IMR-90 (cell line): ENCODE measurements at regions not wholly inside any gene's neighbourhood (a gene's known extent, or its start where the extent isn't known, plus 50 kb on each side); places are given as distances from the start of the nearest gene placed in this dataset.

ENCODE experiments used
- ATAC-seq: fragments of 200-7000 bp; cut with Tn5 transposase; 2 replicates; pipeline ENCODE4 v1.9.1; 2020; ENCODE audit warnings: low read depth, mild to moderate bottlenecking, moderate library complexity
- BruUV-seq: library from RNA; stranded (reverse); fragments of 400-500 nt; replicated peaks from 2 replicates; lab custom pipeline; 2021; lab: Mats Ljungman, UMichigan
- CTCF ChIA-PET: fragments of 300-600 bp; formaldehyde crosslinking; extraction: SDS; loops from one replicate; lab custom pipeline; 2021; ENCODE audit warnings: antibody characterized with exemption; lab: Yijun Ruan, JAX
- POLR2A ChIA-PET: fragments of 300-600 bp; sonication (Branson Sonifier 250); formaldehyde crosslinking; loops from one replicate; lab custom pipeline; 2022; ENCODE audit warnings: antibody characterized with exemption; ENCODE audit not compliant: unreplicated experiment; lab: Charles Lee
- DNase-seq: peaks from one replicate; pipeline ENCODE4 v3.0.0; 2013
- H2AFZ ChIP-seq: replicated peaks from 2 replicates; pipeline ENCODE3; 2013; ENCODE audit warnings: low read length, mild to moderate bottlenecking; ENCODE audit not compliant: poor library complexity
- H2AK5ac ChIP-seq: 2 replicates; pipeline ENCODE4 v1.6.1; 2013; ENCODE audit warnings: low read depth, low read length, inconsistent platforms
- H2AK9ac ChIP-seq: replicated peaks from 2 replicates; pipeline ENCODE3; 2013; ENCODE audit warnings: mild to moderate bottlenecking, low read depth, low read length, moderate library complexity; ENCODE audit not compliant: poor library complexity
- H2BK120ac ChIP-seq: 2 replicates; pipeline ENCODE4 v1.6.1; 2013; ENCODE audit warnings: low read depth, low read length, inconsistent platforms
- H2BK15ac ChIP-seq: 3 replicates; pipeline ENCODE4 v1.6.1; 2013; ENCODE audit warnings: low read depth, low read length, inconsistent platforms
- H2BK20ac ChIP-seq: 2 replicates; pipeline ENCODE4 v1.6.1; 2013; ENCODE audit warnings: low read depth, mild to moderate bottlenecking, inconsistent platforms, low read length, moderate library complexity
- H2BK5ac ChIP-seq: 2 replicates; pipeline ENCODE4 v1.6.1; 2013; ENCODE audit warnings: mild to moderate bottlenecking, low read depth, low read length, inconsistent platforms; ENCODE audit not compliant: poor library complexity, severe bottlenecking
- H3K14ac ChIP-seq: replicated peaks from 2 replicates; pipeline ENCODE4 v1.6.1; 2013; ENCODE audit warnings: low read depth, low read length, inconsistent platforms
- H3K18ac ChIP-seq: 2 replicates; pipeline ENCODE4 v1.6.1; 2013; ENCODE audit warnings: low read depth, low read length, control low read depth
- H3K23ac ChIP-seq: 2 replicates; pipeline ENCODE4 v1.6.1; 2013; ENCODE audit warnings: low read depth, low read length, inconsistent platforms
- H3K27ac ChIP-seq: 2 replicates; pipeline ENCODE4 v1.5.1; 2013; ENCODE audit warnings: mild to moderate bottlenecking, control low read depth, low read length; ENCODE audit not compliant: insufficient read depth
- H3K27me3 ChIP-seq: 2 replicates; pipeline ENCODE4 v1.6.1; 2013; ENCODE audit warnings: low read length; ENCODE audit not compliant: control insufficient read depth, insufficient read depth
- H3K36me3 ChIP-seq: 2 replicates; pipeline ENCODE4 v1.6.1; 2013; ENCODE audit warnings: low read length, mixed read lengths; ENCODE audit not compliant: control insufficient read depth, insufficient read depth
- H3K4ac ChIP-seq: 2 replicates; pipeline ENCODE4 v1.6.1; 2013; ENCODE audit warnings: low read depth, low read length, inconsistent platforms
- H3K4me1 ChIP-seq: 2 replicates; pipeline ENCODE4 v1.6.1; 2013; ENCODE audit warnings: low read length, mixed read lengths; ENCODE audit not compliant: control insufficient read depth, insufficient read depth
- H3K4me2 ChIP-seq: 2 replicates; pipeline ENCODE4 v1.6.1; 2013; ENCODE audit warnings: low read depth, mild to moderate bottlenecking, control low read depth, low read length, moderate library complexity
- H3K4me3 ChIP-seq: 2 replicates; pipeline ENCODE4 v1.5.1; 2013; ENCODE audit warnings: low read depth, mild to moderate bottlenecking, control low read depth, low read length, moderate library complexity; ENCODE audit not compliant: insufficient read depth
- H3K56ac ChIP-seq: 2 replicates; pipeline ENCODE4 v1.6.1; 2013; ENCODE audit warnings: low read length, inconsistent platforms; ENCODE audit not compliant: insufficient read depth; ENCODE audit errors: extremely low read depth
- H3K79me1 ChIP-seq, 2 experiments: 2 replicates each; pipeline ENCODE4 v1.6.1; 2013; ENCODE audit warnings: low read length in 2 of 2, inconsistent platforms in 1 of 2, low read depth in 1 of 2
- H3K9ac ChIP-seq: 2 replicates; pipeline ENCODE4 v1.6.1; 2013; ENCODE audit warnings: low read depth, low read length, control low read depth
- H3K9me1 ChIP-seq: 2 replicates; pipeline ENCODE4 v1.6.1; 2013; ENCODE audit warnings: low read length, inconsistent platforms; ENCODE audit not compliant: insufficient read depth
- H3K9me3 ChIP-seq: 2 replicates; pipeline ENCODE4 v1.6.1; 2013; ENCODE audit warnings: low read length; ENCODE audit not compliant: control insufficient read depth, insufficient read depth
- H4K20me1 ChIP-seq: 2 replicates; pipeline ENCODE4 v1.6.1; 2013; ENCODE audit warnings: low read length, inconsistent platforms; ENCODE audit not compliant: insufficient read depth
- H4K5ac ChIP-seq: 2 replicates; pipeline ENCODE4 v1.6.1; 2013; ENCODE audit warnings: mild to moderate bottlenecking, low read depth, low read length, control low read depth
- H4K8ac ChIP-seq, 2 experiments: 2 replicates each; pipeline ENCODE4 v1.6.1; 2013; ENCODE audit warnings: low read depth in 2 of 2, low read length in 2 of 2, control low read depth in 1 of 2, inconsistent platforms in 1 of 2
- H4K91ac ChIP-seq: 2 replicates; pipeline ENCODE4 v1.6.1; 2013; ENCODE audit warnings: low read depth, low read length, inconsistent platforms; ENCODE audit not compliant: insufficient read depth
- BHLHE40 ChIP-seq: fragments of 150-350 bp; IDR thresholded peaks from 2 replicates; pipeline ENCODE4 v1.6.1; 2016; ENCODE audit warnings: mild to moderate bottlenecking, low read depth, low read length
- CEBPB ChIP-seq: IDR thresholded peaks from 2 replicates; pipeline ENCODE4 v1.6.1; 2012; ENCODE audit warnings: low read depth, low read length, improper control_type of control experiment
- CHD1 ChIP-seq: IDR thresholded peaks from 2 replicates; pipeline ENCODE4 v1.6.1; 2012; ENCODE audit warnings: low read depth, low read length, improper control_type of control experiment
- ELK1 ChIP-seq: fragments of 150-350 bp; IDR thresholded peaks from 2 replicates; pipeline ENCODE4 v1.6.1; 2016; ENCODE audit warnings: low read depth, mild to moderate bottlenecking, low read length, moderate library complexity, borderline replicate concordance
- FOS ChIP-seq: fragments of 150-350 bp; IDR thresholded peaks from 2 replicates; pipeline ENCODE4 v1.6.1; 2016; ENCODE audit warnings: low read depth, low read length
- MAFK ChIP-seq: IDR thresholded peaks from 2 replicates; pipeline ENCODE4 v1.6.1; 2012; ENCODE audit warnings: low read depth, low read length, improper control_type of control experiment
- MAZ ChIP-seq: IDR thresholded peaks from 2 replicates; pipeline ENCODE4 v1.6.1; 2012; ENCODE audit warnings: low read depth, mild to moderate bottlenecking, low read length, improper control_type of control experiment, moderate library complexity, borderline replicate concordance
- NFE2L2 ChIP-seq: fragments of 150-350 bp; IDR thresholded peaks from 2 replicates; pipeline ENCODE4 v1.6.1; 2016; ENCODE audit warnings: low read depth, mild to moderate bottlenecking, low read length
- POLR2A ChIP-seq: IDR thresholded peaks from 2 replicates; pipeline ENCODE4 v1.6.1; 2012; ENCODE audit warnings: mild to moderate bottlenecking, low read depth, low read length
- RAD21 ChIP-seq: IDR thresholded peaks from 2 replicates; pipeline ENCODE4 v1.6.1; 2012; ENCODE audit warnings: low read length, improper control_type of control experiment
- RFX5 ChIP-seq: IDR thresholded peaks from 2 replicates; pipeline ENCODE4 v1.8.0; 2012; ENCODE audit warnings: low read depth, mild to moderate bottlenecking, low read length, moderate library complexity
- SMC3 ChIP-seq: fragments of 150-350 bp; IDR thresholded peaks from 2 replicates; pipeline ENCODE4 v1.6.1; 2016; ENCODE audit warnings: low read depth, mild to moderate bottlenecking, antibody characterized with exemption, low read length, moderate library complexity
- WGBS, 2 experiments: methylation state at CpG; one replicate each; pipeline versions ENCODE4 v1.1.5 to v1.1.7; 2013; ENCODE audit warnings: missing lambda C conversion rate in 2 of 2; ENCODE audit not compliant: insufficient read length in 1 of 2; ENCODE audit errors: extremely low coverage in 2 of 2; 5-methylcytosine and 5-hydroxymethylcytosine counted together
- dilution Hi-C: fragments of 300-500 bp; cut with HindIII; formaldehyde crosslinking; loops from one replicate; pipeline ENCODE4 v1.14.3; 2018; ENCODE audit warnings: low sequenced_read_pairs; ENCODE audit not compliant: unreplicated experiment
- in situ Hi-C: fragments of 300-500 bp; cut with MboI; formaldehyde crosslinking; loops from 3 replicates; pipeline ENCODE4 v1.14.3; 2019; ENCODE audit warnings: low sequenced_read_pairs, inconsistent platforms, mixed read lengths
- intact Hi-C: fragments of 100-400 bp; cut with micrococcal nuclease; formaldehyde crosslinking; loops from 2 replicates; pipeline ENCODE4 v1.10.0; 2022

GRCh38 chr3:177921153-177921552, 615.1 kb upstream of the KCNMB2 start:
- Histone ChIP-seq H3K56ac (no peak overlapping the region), H3K18ac (no peak overlapping the region), H4K91ac (no peak overlapping the region), H3K9ac (no peak overlapping the region), H4K5ac (no peak overlapping the region), H2BK120ac (no peak overlapping the region; the same call in 1 of the 2 replicates), H3K36me3 (no peaks in the 10 kb centered on the region), H2BK5ac (no peak overlapping the region), H2BK15ac (no peak overlapping the region), H3K79me1 (no peaks in the 10 kb centered on the region), H2BK20ac (no peak overlapping the region), H3K9me3 (no peaks in the 10 kb centered on the region), H3K14ac (no peak overlapping the region), H2AFZ (no peak overlapping the region), H2AK9ac (no peak overlapping the region), H3K4me2 (no peak overlapping the region), H3K27ac (no peak overlapping the region), H3K4me1 (no peaks in the 10 kb centered on the region), H3K23ac (no peak overlapping the region), H3K4ac (no peak overlapping the region), H3K4me3 (no peak overlapping the region), H2AK5ac (no peak overlapping the region), H4K8ac (peak overlapping the region in 1 of 2 experiments; percentile 13; a peak in 1 of 4 replicates), H4K20me1 (no peaks in the 10 kb centered on the region), H3K27me3 (no peaks in the 10 kb centered on the region), H3K9me1 (no peaks in the 10 kb centered on the region)
- dilution Hi-C loops, result no loop called here
- ChIA-PET CTCF (no interaction called here), POLR2A (no interaction called here)
- ATAC-seq (no peak), DNase-seq (no peak)
- intact Hi-C loops, result no loop called here
- no CpG with 5 or more reads among the region's 3 CpGs for WGBS, 2 experiments
- in situ Hi-C loops, result no loop called here
- no TSS peak for BruUV-seq
- TF ChIP-seq MAZ (no peak), BHLHE40 (no peak), FOS (no peak), CEBPB (no peak), MAFK (no peak), RAD21 (no peak), SMC3 (no peak), ELK1 (no peak), NFE2L2 (no peak), RFX5 (no peak), CHD1 (no peak), POLR2A (no peak)
